Prostate gland (tissue), 2 donors: ENCODE measurements at regions not wholly inside any gene's neighbourhood (a gene's known extent, or its start where the extent isn't known, plus 50 kb on each side); places are given as distances from the start of the nearest gene placed in this dataset.

Source experiments
- CTCF ChIP-seq, 4 experiments: fragments of 200-600 bp in 2 of 4; fragments of 450-650 bp in 2 of 4; sonication (generic) in 2 of 4; IDR thresholded peaks; 1 replicate in 3 of 4; 2 replicates in 1 of 4; pipeline ENCODE4 v1.5.1; 2016 to 2019; ENCODE audit warnings: antibody characterized with exemption in 4 of 4, mild to moderate bottlenecking in 2 of 4, moderate library complexity in 2 of 4
- POLR2AphosphoS5 ChIP-seq: sonication (generic); formaldehyde crosslinking; IDR thresholded peaks from one replicate; pipeline ENCODE4 v1.6.1; 2017; ENCODE audit warnings: antibody characterized with exemption

- TF ChIP-seq CTCF (IDR thresholded peaks at IDR 0.05) (no peak), POLR2AphosphoS5 (no peak)
Observed at GRCh38 chr17:14593956-14594355, 293.1 kb downstream of the HS3ST3B1 start.
